IMR-90 (cell line): ENCODE measurements at regions not wholly inside any gene's neighbourhood (a gene's known extent, or its start where the extent isn't known, plus 50 kb on each side); places are given as distances from the start of the nearest gene placed in this dataset.
"Not testable (repeated sequence)": the region's sequence is repeated elsewhere in the genome, so short reads cannot be mapped to it uniquely, and the experiment has no call there.

Source experiments
- ATAC-seq: fragments of 200-7000 bp; cut with Tn5 transposase; 2 replicates; pipeline ENCODE4 v1.9.1; 2020; ENCODE audit warnings: low read depth, mild to moderate bottlenecking, moderate library complexity
- BruUV-seq: library from RNA; stranded (reverse); fragments of 400-500 nt; replicated peaks from 2 replicates; lab custom pipeline; 2021; lab: Mats Ljungman, UMichigan
- CTCF ChIA-PET: fragments of 300-600 bp; formaldehyde crosslinking; extraction: SDS; loops from one replicate; lab custom pipeline; 2021; ENCODE audit warnings: antibody characterized with exemption; lab: Yijun Ruan, JAX
- POLR2A ChIA-PET: fragments of 300-600 bp; sonication (Branson Sonifier 250); formaldehyde crosslinking; loops from one replicate; lab custom pipeline; 2022; ENCODE audit warnings: antibody characterized with exemption; ENCODE audit not compliant: unreplicated experiment; lab: Charles Lee
- DNase-seq: peaks from one replicate; pipeline ENCODE4 v3.0.0; 2013
- H2AFZ ChIP-seq: replicated peaks from 2 replicates; pipeline ENCODE3; 2013; ENCODE audit warnings: low read length, mild to moderate bottlenecking; ENCODE audit not compliant: poor library complexity
- H2AK5ac ChIP-seq: 2 replicates; pipeline ENCODE4 v1.6.1; 2013; ENCODE audit warnings: low read depth, low read length, inconsistent platforms
- H2AK9ac ChIP-seq: replicated peaks from 2 replicates; pipeline ENCODE3; 2013; ENCODE audit warnings: mild to moderate bottlenecking, low read depth, low read length, moderate library complexity; ENCODE audit not compliant: poor library complexity
- H2BK120ac ChIP-seq: 2 replicates; pipeline ENCODE4 v1.6.1; 2013; ENCODE audit warnings: low read depth, low read length, inconsistent platforms
- H2BK15ac ChIP-seq: 3 replicates; pipeline ENCODE4 v1.6.1; 2013; ENCODE audit warnings: low read depth, low read length, inconsistent platforms
- H2BK20ac ChIP-seq: 2 replicates; pipeline ENCODE4 v1.6.1; 2013; ENCODE audit warnings: low read depth, mild to moderate bottlenecking, inconsistent platforms, low read length, moderate library complexity
- H2BK5ac ChIP-seq: 2 replicates; pipeline ENCODE4 v1.6.1; 2013; ENCODE audit warnings: mild to moderate bottlenecking, low read depth, low read length, inconsistent platforms; ENCODE audit not compliant: poor library complexity, severe bottlenecking
- H3K14ac ChIP-seq: replicated peaks from 2 replicates; pipeline ENCODE4 v1.6.1; 2013; ENCODE audit warnings: low read depth, low read length, inconsistent platforms
- H3K18ac ChIP-seq: 2 replicates; pipeline ENCODE4 v1.6.1; 2013; ENCODE audit warnings: low read depth, low read length, control low read depth
- H3K23ac ChIP-seq: 2 replicates; pipeline ENCODE4 v1.6.1; 2013; ENCODE audit warnings: low read depth, low read length, inconsistent platforms
- H3K27ac ChIP-seq: 2 replicates; pipeline ENCODE4 v1.5.1; 2013; ENCODE audit warnings: mild to moderate bottlenecking, control low read depth, low read length; ENCODE audit not compliant: insufficient read depth
- H3K27me3 ChIP-seq: 2 replicates; pipeline ENCODE4 v1.6.1; 2013; ENCODE audit warnings: low read length; ENCODE audit not compliant: control insufficient read depth, insufficient read depth
- H3K36me3 ChIP-seq: 2 replicates; pipeline ENCODE4 v1.6.1; 2013; ENCODE audit warnings: low read length, mixed read lengths; ENCODE audit not compliant: control insufficient read depth, insufficient read depth
- H3K4ac ChIP-seq: 2 replicates; pipeline ENCODE4 v1.6.1; 2013; ENCODE audit warnings: low read depth, low read length, inconsistent platforms
- H3K4me1 ChIP-seq: 2 replicates; pipeline ENCODE4 v1.6.1; 2013; ENCODE audit warnings: low read length, mixed read lengths; ENCODE audit not compliant: control insufficient read depth, insufficient read depth
- H3K4me2 ChIP-seq: 2 replicates; pipeline ENCODE4 v1.6.1; 2013; ENCODE audit warnings: low read depth, mild to moderate bottlenecking, control low read depth, low read length, moderate library complexity
- H3K4me3 ChIP-seq: 2 replicates; pipeline ENCODE4 v1.5.1; 2013; ENCODE audit warnings: low read depth, mild to moderate bottlenecking, control low read depth, low read length, moderate library complexity; ENCODE audit not compliant: insufficient read depth
- H3K56ac ChIP-seq: 2 replicates; pipeline ENCODE4 v1.6.1; 2013; ENCODE audit warnings: low read length, inconsistent platforms; ENCODE audit not compliant: insufficient read depth; ENCODE audit errors: extremely low read depth
- H3K79me1 ChIP-seq, 2 experiments: 2 replicates each; pipeline ENCODE4 v1.6.1; 2013; ENCODE audit warnings: low read length in 2 of 2, inconsistent platforms in 1 of 2, low read depth in 1 of 2
- H3K9ac ChIP-seq: 2 replicates; pipeline ENCODE4 v1.6.1; 2013; ENCODE audit warnings: low read depth, low read length, control low read depth
- H3K9me1 ChIP-seq: 2 replicates; pipeline ENCODE4 v1.6.1; 2013; ENCODE audit warnings: low read length, inconsistent platforms; ENCODE audit not compliant: insufficient read depth
- H3K9me3 ChIP-seq: 2 replicates; pipeline ENCODE4 v1.6.1; 2013; ENCODE audit warnings: low read length; ENCODE audit not compliant: control insufficient read depth, insufficient read depth
- H4K20me1 ChIP-seq: 2 replicates; pipeline ENCODE4 v1.6.1; 2013; ENCODE audit warnings: low read length, inconsistent platforms; ENCODE audit not compliant: insufficient read depth
- H4K5ac ChIP-seq: 2 replicates; pipeline ENCODE4 v1.6.1; 2013; ENCODE audit warnings: mild to moderate bottlenecking, low read depth, low read length, control low read depth
- H4K8ac ChIP-seq, 2 experiments: 2 replicates each; pipeline ENCODE4 v1.6.1; 2013; ENCODE audit warnings: low read depth in 2 of 2, low read length in 2 of 2, control low read depth in 1 of 2, inconsistent platforms in 1 of 2
- H4K91ac ChIP-seq: 2 replicates; pipeline ENCODE4 v1.6.1; 2013; ENCODE audit warnings: low read depth, low read length, inconsistent platforms; ENCODE audit not compliant: insufficient read depth
- BHLHE40 ChIP-seq: fragments of 150-350 bp; IDR thresholded peaks from 2 replicates; pipeline ENCODE4 v1.6.1; 2016; ENCODE audit warnings: mild to moderate bottlenecking, low read depth, low read length
- FOS ChIP-seq: fragments of 150-350 bp; IDR thresholded peaks from 2 replicates; pipeline ENCODE4 v1.6.1; 2016; ENCODE audit warnings: low read depth, low read length
- MAFK ChIP-seq: IDR thresholded peaks from 2 replicates; pipeline ENCODE4 v1.6.1; 2012; ENCODE audit warnings: low read depth, low read length, improper control_type of control experiment
- POLR2A ChIP-seq: IDR thresholded peaks from 2 replicates; pipeline ENCODE4 v1.6.1; 2012; ENCODE audit warnings: mild to moderate bottlenecking, low read depth, low read length
- RFX5 ChIP-seq: IDR thresholded peaks from 2 replicates; pipeline ENCODE4 v1.8.0; 2012; ENCODE audit warnings: low read depth, mild to moderate bottlenecking, low read length, moderate library complexity
- SMC3 ChIP-seq: fragments of 150-350 bp; IDR thresholded peaks from 2 replicates; pipeline ENCODE4 v1.6.1; 2016; ENCODE audit warnings: low read depth, mild to moderate bottlenecking, antibody characterized with exemption, low read length, moderate library complexity
- WGBS, 2 experiments: methylation state at CpG; one replicate each; pipeline versions ENCODE4 v1.1.5 to v1.1.7; 2013; ENCODE audit warnings: missing lambda C conversion rate in 2 of 2; ENCODE audit not compliant: insufficient read length in 1 of 2; ENCODE audit errors: extremely low coverage in 2 of 2; 5-methylcytosine and 5-hydroxymethylcytosine counted together
- dilution Hi-C: fragments of 300-500 bp; cut with HindIII; formaldehyde crosslinking; loops from one replicate; pipeline ENCODE4 v1.14.3; 2018; ENCODE audit warnings: low sequenced_read_pairs; ENCODE audit not compliant: unreplicated experiment
- in situ Hi-C: fragments of 300-500 bp; cut with MboI; formaldehyde crosslinking; loops from 3 replicates; pipeline ENCODE4 v1.14.3; 2019; ENCODE audit warnings: low sequenced_read_pairs, inconsistent platforms, mixed read lengths
- intact Hi-C: fragments of 100-400 bp; cut with micrococcal nuclease; formaldehyde crosslinking; loops from 2 replicates; pipeline ENCODE4 v1.10.0; 2022
- TF ChIP-seq, protein P1 (sequence below): conservative IDR thresholded peaks from 2 replicates; pipeline ENCODE4 v1.5.1; 2012; ENCODE audit warnings: mild to moderate bottlenecking, low read depth, low read length, improper control_type of control experiment
- TF ChIP-seq, protein P2 (sequence below): fragments of 150-350 bp; IDR thresholded peaks from 2 replicates; pipeline ENCODE4 v1.6.1; 2017; ENCODE audit warnings: mild to moderate bottlenecking, antibody characterized with exemption, low read length, low read depth

DNA sequence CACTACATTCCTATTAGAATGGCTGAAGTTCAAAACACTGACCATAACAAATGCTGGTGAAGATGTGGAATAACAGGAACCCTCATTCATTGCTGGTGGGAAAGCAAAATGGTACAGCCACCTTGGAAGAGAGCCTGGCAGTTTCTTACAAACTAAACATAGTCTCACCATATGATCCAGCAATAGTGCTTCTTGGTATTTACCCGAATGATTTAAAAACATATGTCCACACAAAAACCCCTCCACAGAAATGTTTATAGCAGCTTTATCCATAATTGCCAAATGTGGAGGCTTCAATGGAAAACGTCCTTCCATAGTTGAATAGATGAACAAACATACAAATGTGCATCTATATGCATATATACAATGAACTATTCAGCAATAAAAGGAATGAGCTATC, 330.8 kb downstream of the BTBD3 start:
- CTCF ChIA-PET, result no interaction called here
- no CpG with 5 or more reads among the region's 2 CpGs for WGBS, 2 experiments
- intact Hi-C loops, result no loop called here

DNA sequence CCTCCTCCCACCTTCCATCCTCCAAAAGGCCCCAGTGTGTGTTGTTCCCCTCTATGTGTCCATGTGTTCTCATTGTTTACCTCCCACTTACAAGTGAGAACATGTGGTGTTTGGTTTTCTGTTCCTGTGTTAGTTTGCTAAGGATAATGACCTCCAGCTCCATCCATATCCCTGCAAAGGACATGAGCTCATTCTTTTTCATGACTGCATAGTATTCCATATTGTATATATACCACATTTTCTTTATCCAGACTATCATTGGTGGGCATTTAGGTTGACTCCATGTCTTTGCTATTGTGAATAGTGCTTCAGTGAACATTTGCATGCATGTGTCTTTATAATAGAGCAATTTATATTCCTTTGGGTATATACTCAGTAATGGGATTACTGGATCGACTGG, 333.0 kb downstream of the BTBD3 start:
- H3K9me1 ChIP-seq, H3K36me3 ChIP-seq, H3K4me1 ChIP-seq, CTCF ChIA-PET, H3K27me3 ChIP-seq, H2BK120ac ChIP-seq, intact Hi-C loops, H3K4ac ChIP-seq, H4K91ac ChIP-seq, dilution Hi-C loops, H3K23ac ChIP-seq, H3K79me1 ChIP-seq, H2BK15ac ChIP-seq, H2AFZ ChIP-seq, ATAC-seq, H3K9ac ChIP-seq, H3K9me3 ChIP-seq, BruUV-seq, H3K14ac ChIP-seq, H4K8ac ChIP-seq, H3K56ac ChIP-seq, H2AK5ac ChIP-seq, H3K4me3 ChIP-seq, H4K20me1 ChIP-seq, POLR2A ChIA-PET, H3K18ac ChIP-seq, H2AK9ac ChIP-seq, H2BK20ac ChIP-seq, H4K5ac ChIP-seq, DNase-seq, H3K27ac ChIP-seq, H3K4me2 ChIP-seq, in situ Hi-C loops, H2BK5ac ChIP-seq: not testable (repeated sequence)
- WGBS, 2 experiments, result no CpG with 5 or more reads among the region's 1 CpG

More for the DNA sequence above, 330.8 kb downstream of the BTBD3 start:
- no peak overlapping the region for H3K18ac ChIP-seq
- H4K5ac ChIP-seq, result no peak overlapping the region
- in situ Hi-C loops (no loop called here), dilution Hi-C loops (no loop called here)
- H3K27me3 ChIP-seq, result no peaks in the 10 kb centered on the region
- no peaks in the 10 kb centered on the region for H3K9me1 ChIP-seq
- ATAC-seq (no peak), DNase-seq (no peak)
- H2BK20ac ChIP-seq, result no peak overlapping the region
- no peaks in the 10 kb centered on the region for H3K4me1 ChIP-seq
- H3K79me1 ChIP-seq, result no peaks in the 10 kb centered on the region
- no peak overlapping the region for H3K4me3 ChIP-seq
- POLR2A ChIA-PET, result no interaction called here
- H3K9ac ChIP-seq, result no peak overlapping the region
- H2BK5ac ChIP-seq, result no peak overlapping the region
- H4K91ac ChIP-seq, result no peak overlapping the region
- no peak overlapping the region for H2BK15ac ChIP-seq
- no peaks in the 10 kb centered on the region for H3K9me3 ChIP-seq
- H3K23ac ChIP-seq, result no peak overlapping the region
- BruUV-seq, result no TSS peak
- no peak overlapping the region for H2BK120ac ChIP-seq
- H3K36me3 ChIP-seq, result no peaks in the 10 kb centered on the region
- no peak overlapping the region for H2AK5ac ChIP-seq
- no peak for TF ChIP-seq MAFK
- no peak for TF ChIP-seq SMC3
- no peak for TF ChIP-seq RFX5
- TF ChIP-seq, protein P1, sequence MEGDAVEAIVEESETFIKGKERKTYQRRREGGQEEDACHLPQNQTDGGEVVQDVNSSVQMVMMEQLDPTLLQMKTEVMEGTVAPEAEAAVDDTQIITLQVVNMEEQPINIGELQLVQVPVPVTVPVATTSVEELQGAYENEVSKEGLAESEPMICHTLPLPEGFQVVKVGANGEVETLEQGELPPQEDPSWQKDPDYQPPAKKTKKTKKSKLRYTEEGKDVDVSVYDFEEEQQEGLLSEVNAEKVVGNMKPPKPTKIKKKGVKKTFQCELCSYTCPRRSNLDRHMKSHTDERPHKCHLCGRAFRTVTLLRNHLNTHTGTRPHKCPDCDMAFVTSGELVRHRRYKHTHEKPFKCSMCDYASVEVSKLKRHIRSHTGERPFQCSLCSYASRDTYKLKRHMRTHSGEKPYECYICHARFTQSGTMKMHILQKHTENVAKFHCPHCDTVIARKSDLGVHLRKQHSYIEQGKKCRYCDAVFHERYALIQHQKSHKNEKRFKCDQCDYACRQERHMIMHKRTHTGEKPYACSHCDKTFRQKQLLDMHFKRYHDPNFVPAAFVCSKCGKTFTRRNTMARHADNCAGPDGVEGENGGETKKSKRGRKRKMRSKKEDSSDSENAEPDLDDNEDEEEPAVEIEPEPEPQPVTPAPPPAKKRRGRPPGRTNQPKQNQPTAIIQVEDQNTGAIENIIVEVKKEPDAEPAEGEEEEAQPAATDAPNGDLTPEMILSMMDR, result no peak
- TF ChIP-seq, protein P2, sequence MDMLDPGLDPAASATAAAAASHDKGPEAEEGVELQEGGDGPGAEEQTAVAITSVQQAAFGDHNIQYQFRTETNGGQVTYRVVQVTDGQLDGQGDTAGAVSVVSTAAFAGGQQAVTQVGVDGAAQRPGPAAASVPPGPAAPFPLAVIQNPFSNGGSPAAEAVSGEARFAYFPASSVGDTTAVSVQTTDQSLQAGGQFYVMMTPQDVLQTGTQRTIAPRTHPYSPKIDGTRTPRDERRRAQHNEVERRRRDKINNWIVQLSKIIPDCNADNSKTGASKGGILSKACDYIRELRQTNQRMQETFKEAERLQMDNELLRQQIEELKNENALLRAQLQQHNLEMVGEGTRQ, result no peak
- no peak for TF ChIP-seq BHLHE40
- TF ChIP-seq POLR2A, result no peak
- no peak for TF ChIP-seq FOS
- no peaks in the 10 kb centered on the region for H4K20me1 ChIP-seq
- no peak overlapping the region for H3K14ac ChIP-seq
- H3K27ac ChIP-seq, result no peak overlapping the region
- no peak overlapping the region for H3K4ac ChIP-seq
- H3K56ac ChIP-seq, result no peak overlapping the region
- no peak overlapping the region for H2AK9ac ChIP-seq
- no peak overlapping the region for H2AFZ ChIP-seq
- H3K4me2 ChIP-seq, result no peak overlapping the region
- H4K8ac ChIP-seq, result no peak overlapping the region
